Colonic mucosa (tissue), 4 donors: ENCODE measurements at regions not wholly inside any gene's neighbourhood (a gene's known extent, or its start where the extent isn't known, plus 50 kb on each side); places are given as distances from the start of the nearest gene placed in this dataset.

Experiments
- DNase-seq: peaks from one replicate; pipeline ENCODE4 v3.0.0-alpha.2; 2020
- H3K27ac ChIP-seq: fragments of 200-600 bp; one replicate; pipeline ENCODE4 v1.8.0; 2021
- H3K27me3 ChIP-seq: fragments of 200-600 bp; one replicate; pipeline ENCODE4 v1.8.0; 2021
- H3K36me3 ChIP-seq: fragments of 200-600 bp; one replicate; pipeline ENCODE4 v1.8.0; 2021
- H3K4me1 ChIP-seq: fragments of 200-600 bp; one replicate; pipeline ENCODE4 v1.8.0; 2021; ENCODE audit warnings: mild to moderate bottlenecking
- H3K4me3 ChIP-seq: fragments of 200-600 bp; one replicate; pipeline ENCODE4 v1.8.0; 2021
- H3K9ac ChIP-seq, 2 donors: one replicate each; pipeline ENCODE4 v1.7.0; 2013; ENCODE audit warnings: control low read depth in 2 of 2, low read depth in 2 of 2, low read length in 2 of 2
- H3K9me3 ChIP-seq: fragments of 200-600 bp; one replicate; pipeline ENCODE4 v1.8.0; 2021
- intact Hi-C: fragments of 100-400 bp; cut with DNase I; formaldehyde crosslinking; loops from one replicate; pipeline ENCODE4 v1.14.1; 2022
- TF ChIP-seq, protein P1 (sequence below): fragments of 200-600 bp; IDR thresholded peaks from one replicate; pipeline ENCODE4 v1.8.0; 2022; ENCODE audit warnings: antibody characterized with exemption, mild to moderate bottlenecking
- donor health status: healthy.
- donor health status: DM: no; HTN: no; CAD: no.
- donor health status: DM: no; HTN: no; CAD: no.

DNA sequence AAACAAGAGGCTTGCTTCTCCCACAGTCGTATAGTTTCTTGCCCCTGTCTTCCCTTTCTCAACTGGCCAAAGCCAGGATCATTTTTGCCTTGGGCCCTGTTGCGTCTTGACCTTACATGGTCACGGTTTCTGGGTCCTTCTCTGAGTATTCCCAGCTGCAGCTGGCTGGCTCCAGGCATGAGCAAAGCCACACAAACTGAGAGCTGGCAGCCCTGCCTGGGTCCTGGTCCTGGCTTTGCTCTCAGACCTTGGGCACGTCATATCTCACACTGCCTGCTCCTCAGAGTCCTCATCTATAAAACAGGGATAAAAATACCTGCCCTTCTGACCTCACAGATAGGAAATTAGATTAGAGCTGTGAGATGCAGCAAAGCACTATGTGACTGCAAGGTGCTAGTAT is 277.6 kb downstream of the CBLN1 start:
- H3K4me3 ChIP-seq, result no peak overlapping the region
- H3K27ac ChIP-seq, result no peak overlapping the region
- H3K4me1 ChIP-seq, result no peaks in the 10 kb centered on the region
- no peak overlapping the region for H3K9ac ChIP-seq
- intact Hi-C loops, result no loop called here
- no peaks in the 10 kb centered on the region for H3K9me3 ChIP-seq
- no peaks in the 10 kb centered on the region for H3K36me3 ChIP-seq
- no peak for DNase-seq
- no peaks in the 10 kb centered on the region for H3K27me3 ChIP-seq
- TF ChIP-seq, protein P1, sequence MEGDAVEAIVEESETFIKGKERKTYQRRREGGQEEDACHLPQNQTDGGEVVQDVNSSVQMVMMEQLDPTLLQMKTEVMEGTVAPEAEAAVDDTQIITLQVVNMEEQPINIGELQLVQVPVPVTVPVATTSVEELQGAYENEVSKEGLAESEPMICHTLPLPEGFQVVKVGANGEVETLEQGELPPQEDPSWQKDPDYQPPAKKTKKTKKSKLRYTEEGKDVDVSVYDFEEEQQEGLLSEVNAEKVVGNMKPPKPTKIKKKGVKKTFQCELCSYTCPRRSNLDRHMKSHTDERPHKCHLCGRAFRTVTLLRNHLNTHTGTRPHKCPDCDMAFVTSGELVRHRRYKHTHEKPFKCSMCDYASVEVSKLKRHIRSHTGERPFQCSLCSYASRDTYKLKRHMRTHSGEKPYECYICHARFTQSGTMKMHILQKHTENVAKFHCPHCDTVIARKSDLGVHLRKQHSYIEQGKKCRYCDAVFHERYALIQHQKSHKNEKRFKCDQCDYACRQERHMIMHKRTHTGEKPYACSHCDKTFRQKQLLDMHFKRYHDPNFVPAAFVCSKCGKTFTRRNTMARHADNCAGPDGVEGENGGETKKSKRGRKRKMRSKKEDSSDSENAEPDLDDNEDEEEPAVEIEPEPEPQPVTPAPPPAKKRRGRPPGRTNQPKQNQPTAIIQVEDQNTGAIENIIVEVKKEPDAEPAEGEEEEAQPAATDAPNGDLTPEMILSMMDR, result no peak

DNA sequence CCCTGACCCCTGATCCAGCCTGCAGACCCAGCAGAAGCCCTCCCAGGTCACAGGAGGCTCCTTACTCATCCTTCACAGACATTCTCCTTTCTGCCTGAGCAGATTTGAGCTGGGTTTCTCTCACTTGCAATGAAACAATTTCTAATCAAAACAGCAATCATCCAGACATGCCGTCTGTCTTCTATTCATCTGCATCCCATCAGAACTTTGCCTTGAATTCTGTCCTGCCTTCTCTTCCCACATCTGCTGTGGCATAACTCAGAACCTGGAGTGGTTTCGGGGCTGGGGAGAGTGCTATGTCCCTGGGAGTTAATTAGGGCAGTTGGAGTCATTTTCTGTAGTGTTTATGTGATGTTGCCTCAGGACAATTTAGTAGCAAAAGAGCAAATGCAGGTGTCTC is 278.6 kb downstream of the CBLN1 start:
- Histone ChIP-seq H3K9me3 (no peaks in the 10 kb centered on the region), H3K36me3 (no peaks in the 10 kb centered on the region), H3K27ac (no peak overlapping the region), H3K4me1 (no peaks in the 10 kb centered on the region), H3K27me3 (no peaks in the 10 kb centered on the region), H3K9ac (no peak overlapping the region), H3K4me3 (no peak overlapping the region)
- DNase-seq, result no peak
- intact Hi-C loops, result no loop called here
- TF ChIP-seq, protein P1, result no peak

DNA sequence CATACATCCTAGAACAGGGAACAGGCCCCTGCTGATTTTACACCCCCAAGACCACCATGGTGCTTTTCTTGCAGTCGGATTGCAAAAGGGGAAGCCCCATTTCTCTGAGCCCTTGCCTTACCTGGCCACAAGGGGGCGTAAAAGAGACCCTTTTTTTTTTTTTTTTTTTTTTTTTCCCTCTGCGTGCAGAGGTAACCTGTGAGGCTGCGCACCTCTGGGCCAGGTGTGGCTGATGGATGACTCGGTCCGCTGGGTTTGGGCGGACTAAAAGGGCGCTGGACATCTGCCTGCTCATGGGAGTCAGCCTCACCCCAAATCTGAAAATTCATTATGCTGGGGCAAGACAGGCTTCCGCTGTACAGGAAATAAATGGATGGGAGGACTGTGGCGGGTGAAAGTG is 281.0 kb downstream of the CBLN1 start:
- Histone ChIP-seq H3K4me1 (no peaks in the 10 kb centered on the region), H3K27ac (no peak overlapping the region), H3K9ac (no peak overlapping the region), H3K9me3 (no peaks in the 10 kb centered on the region), H3K4me3 (no peak overlapping the region), H3K27me3 (no peaks in the 10 kb centered on the region), H3K36me3 (no peaks in the 10 kb centered on the region)
- DNase-seq, result no peak
- TF ChIP-seq, protein P1, result peak; percentile 40
- intact Hi-C loops, result no loop called here

DNA sequence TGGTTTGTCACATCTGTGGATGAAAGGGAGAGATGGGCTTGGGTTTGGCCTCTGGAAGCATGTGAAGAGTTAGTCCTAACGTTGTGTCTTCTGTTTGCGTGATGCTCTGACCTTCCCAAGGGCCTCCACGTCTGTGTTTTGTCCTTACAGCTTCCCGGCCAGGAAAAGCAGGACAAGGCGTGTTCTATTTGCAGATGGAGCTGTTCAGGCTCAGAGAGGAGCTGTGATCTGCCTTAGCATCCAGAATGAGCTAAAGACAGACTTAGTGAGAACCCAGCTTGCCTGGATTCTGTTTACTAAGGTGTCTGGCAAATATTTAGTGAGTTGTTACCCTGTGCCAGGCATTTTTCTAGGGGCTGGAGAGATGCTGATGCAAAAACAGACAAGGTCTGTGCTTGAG is 282.1 kb downstream of the CBLN1 start:
- no peak overlapping the region for H3K27ac ChIP-seq

DNA sequence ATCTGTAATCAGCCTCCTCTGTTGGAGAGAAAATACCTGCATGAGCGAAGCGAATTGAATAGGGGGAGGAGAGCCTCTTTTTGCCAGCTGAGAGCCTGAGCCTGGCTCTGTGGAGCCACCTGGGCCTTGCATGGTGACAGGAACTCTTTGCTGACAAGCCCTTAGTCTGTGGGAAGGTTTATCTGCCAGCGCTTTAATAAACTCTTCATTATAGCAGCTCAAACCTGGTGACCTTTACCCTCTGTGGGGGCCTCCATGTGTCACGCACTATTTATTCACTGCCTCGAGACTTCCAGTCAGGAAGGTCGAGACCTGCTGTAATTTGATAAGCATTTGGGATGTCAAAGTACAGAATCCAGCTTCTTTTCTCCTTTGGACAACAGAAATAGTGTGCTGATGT is 282.6 kb downstream of the CBLN1 start:
- TF ChIP-seq, protein P1, result no peak
- Histone ChIP-seq H3K9ac (no peak overlapping the region), H3K4me1 (no peaks in the 10 kb centered on the region), H3K4me3 (no peak overlapping the region), H3K27me3 (no peaks in the 10 kb centered on the region), H3K36me3 (no peaks in the 10 kb centered on the region), H3K27ac (no peak overlapping the region), H3K9me3 (no peaks in the 10 kb centered on the region)
- no peak for DNase-seq
- intact Hi-C loops, result loop anchor here (5.0 kb wide), 1 partner anchor 353 kb away; no protein-coding TSS in a partner anchor

More for the DNA sequence above, 282.1 kb downstream of the CBLN1 start:
- H3K27me3 ChIP-seq, result no peaks in the 10 kb centered on the region
- no peak overlapping the region for H3K4me3 ChIP-seq
- TF ChIP-seq, protein P1, result no peak
- no peaks in the 10 kb centered on the region for H3K36me3 ChIP-seq
- no peak overlapping the region for H3K9ac ChIP-seq
- no peaks in the 10 kb centered on the region for H3K9me3 ChIP-seq
- no peak for DNase-seq
- no peaks in the 10 kb centered on the region for H3K4me1 ChIP-seq
- intact Hi-C loops, result loop anchor here (5.0 kb wide), 1 partner anchor 353 kb away; no protein-coding TSS in a partner anchor
